ENCODE measurements at regions not wholly inside any gene's neighbourhood (a gene's known extent, or its start where the extent isn't known, plus 50 kb on each side); places are given as distances from the start of the nearest gene placed in this dataset.
"Not testable (repeated sequence)": the region's sequence is repeated elsewhere in the genome, so short reads cannot be mapped to it uniquely, and the experiment has no call there.

DNA sequence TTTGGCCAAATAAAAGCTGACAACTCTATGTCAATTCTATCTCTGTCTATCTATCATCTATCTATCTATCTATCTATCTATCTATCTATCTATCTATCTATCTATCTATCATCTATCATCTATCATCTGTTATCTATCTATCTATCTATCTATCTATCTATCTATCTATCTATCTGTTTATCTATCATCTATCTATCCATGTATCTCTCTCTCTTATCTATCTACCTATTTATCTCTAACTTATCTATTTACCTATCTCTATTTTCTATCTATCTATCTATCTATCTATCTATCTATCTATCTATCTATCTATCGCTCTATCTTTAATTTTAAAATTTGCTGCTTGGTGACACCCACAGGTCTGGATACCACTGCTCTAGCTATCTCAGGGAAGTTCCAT, 271.1 kb downstream of the VRK1 start:
- TF ChIP-seq, protein P1, sequence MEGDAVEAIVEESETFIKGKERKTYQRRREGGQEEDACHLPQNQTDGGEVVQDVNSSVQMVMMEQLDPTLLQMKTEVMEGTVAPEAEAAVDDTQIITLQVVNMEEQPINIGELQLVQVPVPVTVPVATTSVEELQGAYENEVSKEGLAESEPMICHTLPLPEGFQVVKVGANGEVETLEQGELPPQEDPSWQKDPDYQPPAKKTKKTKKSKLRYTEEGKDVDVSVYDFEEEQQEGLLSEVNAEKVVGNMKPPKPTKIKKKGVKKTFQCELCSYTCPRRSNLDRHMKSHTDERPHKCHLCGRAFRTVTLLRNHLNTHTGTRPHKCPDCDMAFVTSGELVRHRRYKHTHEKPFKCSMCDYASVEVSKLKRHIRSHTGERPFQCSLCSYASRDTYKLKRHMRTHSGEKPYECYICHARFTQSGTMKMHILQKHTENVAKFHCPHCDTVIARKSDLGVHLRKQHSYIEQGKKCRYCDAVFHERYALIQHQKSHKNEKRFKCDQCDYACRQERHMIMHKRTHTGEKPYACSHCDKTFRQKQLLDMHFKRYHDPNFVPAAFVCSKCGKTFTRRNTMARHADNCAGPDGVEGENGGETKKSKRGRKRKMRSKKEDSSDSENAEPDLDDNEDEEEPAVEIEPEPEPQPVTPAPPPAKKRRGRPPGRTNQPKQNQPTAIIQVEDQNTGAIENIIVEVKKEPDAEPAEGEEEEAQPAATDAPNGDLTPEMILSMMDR (IDR thresholded peaks at IDR 0.05; ENCODE audit: low read depth, low read length) = not testable (repeated sequence)
- TF ChIP-seq, protein P2, sequence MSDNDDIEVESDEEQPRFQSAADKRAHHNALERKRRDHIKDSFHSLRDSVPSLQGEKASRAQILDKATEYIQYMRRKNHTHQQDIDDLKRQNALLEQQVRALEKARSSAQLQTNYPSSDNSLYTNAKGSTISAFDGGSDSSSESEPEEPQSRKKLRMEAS (IDR thresholded peaks at IDR 0.05; ENCODE audit: low read depth, low read length) = not testable (repeated sequence)
- TF ChIP-seq POLR2A (IDR thresholded peaks at IDR 0.05; ENCODE audit: extremely low read depth, insufficient read length) = not testable (repeated sequence)

Measured in NB4 (cell line).